ENCODE measurements at regions not wholly inside any gene's neighbourhood (a gene's known extent, or its start where the extent isn't known, plus 50 kb on each side); places are given as distances from the start of the nearest gene placed in this dataset.

- no peak for TF ChIP-seq LEF1 (IDR thresholded peaks at IDR 0.05; ENCODE audit: borderline replicate concordance)
- TF ChIP-seq ARNT (IDR thresholded peaks at IDR 0.05) = no peak
- TF ChIP-seq L3MBTL2 (conservative IDR thresholded peaks at IDR 0.05) = no peak
- TF ChIP-seq ELF4 (IDR thresholded peaks at IDR 0.05) = no peak
- no peak for TF ChIP-seq SUZ12 (IDR thresholded peaks at IDR 0.05)
- no peak for TF ChIP-seq HDGF (IDR thresholded peaks at IDR 0.05; ENCODE audit: borderline replicate concordance)
- TF ChIP-seq CTBP1 (IDR thresholded peaks at IDR 0.05; ENCODE audit: borderline replicate concordance) = no peak
- TF ChIP-seq FOXK2 (IDR thresholded peaks at IDR 0.05) = no peak
- no peak for TF ChIP-seq SP1 (IDR thresholded peaks at IDR 0.05)
- ChIA-PET POLR2A (no interaction called here), CTCF (no interaction called here)
- DNase-seq (ENCODE audit: extremely low spot score) = no peak
These were observed 562.2 kb upstream of the IMPG1 start for GRCh38 chr6:76634695-76635094.

DNA sequence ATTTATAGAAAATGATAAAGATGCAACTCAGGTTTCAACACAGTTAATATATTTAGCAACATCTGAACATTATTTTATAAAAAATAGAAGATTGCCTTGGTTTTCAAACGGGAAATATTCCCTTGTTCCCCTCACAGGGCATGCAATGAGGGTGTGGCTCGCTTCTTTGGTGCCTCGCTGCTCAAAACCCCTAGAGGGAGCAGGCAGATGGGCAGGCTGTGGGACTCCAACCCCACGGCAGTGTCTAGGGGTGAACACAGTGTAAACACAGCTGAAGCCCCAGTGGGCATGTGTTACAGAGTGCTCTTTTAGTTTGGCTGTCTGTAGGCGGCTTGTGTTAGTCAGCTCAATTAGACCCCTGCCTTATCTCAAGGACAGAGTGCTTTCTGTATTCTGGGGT, 560.8 kb upstream of the IMPG1 start:
- ChIA-PET CTCF (no interaction called here), POLR2A (no interaction called here)
- no peak for TF ChIP-seq ZNF384 (IDR thresholded peaks at IDR 0.05)
- no peak for TF ChIP-seq TARDBP (IDR thresholded peaks at IDR 0.05)
- no peak for TF ChIP-seq SP1 (IDR thresholded peaks at IDR 0.05)
- no peak for TF ChIP-seq ARNT (IDR thresholded peaks at IDR 0.05)
- TF ChIP-seq SUZ12 (IDR thresholded peaks at IDR 0.05) = no peak
- TF ChIP-seq L3MBTL2 (conservative IDR thresholded peaks at IDR 0.05) = no peak
- TF ChIP-seq ELF4 (IDR thresholded peaks at IDR 0.05) = no peak
- no peak for TF ChIP-seq NFRKB (IDR thresholded peaks at IDR 0.05)
- TF ChIP-seq BHLHE40 (IDR thresholded peaks at IDR 0.05; ENCODE audit: borderline replicate concordance) = no peak
- TF ChIP-seq FOXK2 (IDR thresholded peaks at IDR 0.05) = no peak
- no peak for TF ChIP-seq HDGF (IDR thresholded peaks at IDR 0.05; ENCODE audit: borderline replicate concordance)
- TF ChIP-seq LEF1 (IDR thresholded peaks at IDR 0.05; ENCODE audit: borderline replicate concordance) = no peak
- TF ChIP-seq FOXM1 (IDR thresholded peaks at IDR 0.05; ENCODE audit: borderline replicate concordance) = no peak
- TF ChIP-seq, protein P1, sequence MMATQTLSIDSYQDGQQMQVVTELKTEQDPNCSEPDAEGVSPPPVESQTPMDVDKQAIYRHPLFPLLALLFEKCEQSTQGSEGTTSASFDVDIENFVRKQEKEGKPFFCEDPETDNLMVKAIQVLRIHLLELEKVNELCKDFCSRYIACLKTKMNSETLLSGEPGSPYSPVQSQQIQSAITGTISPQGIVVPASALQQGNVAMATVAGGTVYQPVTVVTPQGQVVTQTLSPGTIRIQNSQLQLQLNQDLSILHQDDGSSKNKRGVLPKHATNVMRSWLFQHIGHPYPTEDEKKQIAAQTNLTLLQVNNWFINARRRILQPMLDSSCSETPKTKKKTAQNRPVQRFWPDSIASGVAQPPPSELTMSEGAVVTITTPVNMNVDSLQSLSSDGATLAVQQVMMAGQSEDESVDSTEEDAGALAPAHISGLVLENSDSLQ (IDR thresholded peaks at IDR 0.05) = no peak
- no peak for DNase-seq (ENCODE audit: extremely low spot score)

DNA sequence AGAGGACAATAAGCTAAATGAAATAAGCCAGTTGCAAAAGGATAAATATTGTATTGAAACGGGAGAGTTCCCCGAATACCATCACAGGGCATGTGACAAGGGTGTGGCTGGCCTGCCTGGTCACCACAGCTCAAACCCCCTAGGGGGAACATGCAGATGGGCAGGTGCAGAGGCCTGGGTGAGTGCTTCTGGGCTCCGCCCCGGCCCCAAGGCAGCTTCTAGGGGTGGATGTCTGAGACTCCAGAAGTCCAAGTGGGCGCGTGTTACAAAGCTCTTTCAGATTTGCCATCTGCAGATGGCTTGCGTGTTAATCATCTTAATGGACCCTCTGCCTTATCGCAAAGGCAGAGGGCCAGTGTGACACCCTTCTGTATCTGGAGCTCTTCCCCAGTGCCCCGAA, 559.2 kb upstream of the IMPG1 start:
- ChIA-PET CTCF (no interaction called here), POLR2A (no interaction called here)
- TF ChIP-seq TARDBP (IDR thresholded peaks at IDR 0.05) (no peak), L3MBTL2 (conservative IDR thresholded peaks at IDR 0.05) (no peak), BHLHE40 (IDR thresholded peaks at IDR 0.05; ENCODE audit: borderline replicate concordance) (no peak), FOXM1 (IDR thresholded peaks at IDR 0.05; ENCODE audit: borderline replicate concordance) (no peak), FOXK2 (IDR thresholded peaks at IDR 0.05) (no peak), SUZ12 (IDR thresholded peaks at IDR 0.05) (no peak), CTBP1 (IDR thresholded peaks at IDR 0.05; ENCODE audit: borderline replicate concordance) (no peak), ELF4 (IDR thresholded peaks at IDR 0.05) (no peak), LEF1 (IDR thresholded peaks at IDR 0.05; ENCODE audit: borderline replicate concordance) (no peak), ARNT (IDR thresholded peaks at IDR 0.05) (no peak), HDGF (IDR thresholded peaks at IDR 0.05; ENCODE audit: borderline replicate concordance) (no peak), FOXA1 (IDR thresholded peaks at IDR 0.05) (no peak), ZNF384 (IDR thresholded peaks at IDR 0.05) (no peak)
- TF ChIP-seq, protein P1 (IDR thresholded peaks at IDR 0.05) = no peak
- no peak for DNase-seq (ENCODE audit: extremely low spot score)

GRCh38 chr6:76615395-76615794, 542.9 kb upstream of the IMPG1 start:
- no peak for DNase-seq (ENCODE audit: extremely low spot score)
- CTCF ChIA-PET = no interaction called here
- POLR2A ChIA-PET = no interaction called here
- no peak for TF ChIP-seq BHLHE40 (IDR thresholded peaks at IDR 0.05; ENCODE audit: borderline replicate concordance)
- TF ChIP-seq ARNT (IDR thresholded peaks at IDR 0.05) = no peak
- no peak for TF ChIP-seq ELF4 (IDR thresholded peaks at IDR 0.05)
- no peak for TF ChIP-seq FOXK2 (IDR thresholded peaks at IDR 0.05)
- TF ChIP-seq L3MBTL2 (conservative IDR thresholded peaks at IDR 0.05) = no peak
- TF ChIP-seq LEF1 (IDR thresholded peaks at IDR 0.05; ENCODE audit: borderline replicate concordance) = no peak
- TF ChIP-seq SUZ12 (IDR thresholded peaks at IDR 0.05) = no peak
- no peak for TF ChIP-seq HDGF (IDR thresholded peaks at IDR 0.05; ENCODE audit: borderline replicate concordance)
- no peak for TF ChIP-seq CTBP1 (IDR thresholded peaks at IDR 0.05; ENCODE audit: borderline replicate concordance)
- TF ChIP-seq SP1 (IDR thresholded peaks at IDR 0.05) = no peak
- TF ChIP-seq TARDBP (IDR thresholded peaks at IDR 0.05) = no peak
- no peak for TF ChIP-seq NFRKB (IDR thresholded peaks at IDR 0.05)
- no peak for TF ChIP-seq FOXA1 (IDR thresholded peaks at IDR 0.05)
- no peak for TF ChIP-seq FOXM1 (IDR thresholded peaks at IDR 0.05; ENCODE audit: borderline replicate concordance)
- TF ChIP-seq ZNF384 (IDR thresholded peaks at IDR 0.05) = no peak
- TF ChIP-seq, protein P1 (IDR thresholded peaks at IDR 0.05) = no peak

DNA sequence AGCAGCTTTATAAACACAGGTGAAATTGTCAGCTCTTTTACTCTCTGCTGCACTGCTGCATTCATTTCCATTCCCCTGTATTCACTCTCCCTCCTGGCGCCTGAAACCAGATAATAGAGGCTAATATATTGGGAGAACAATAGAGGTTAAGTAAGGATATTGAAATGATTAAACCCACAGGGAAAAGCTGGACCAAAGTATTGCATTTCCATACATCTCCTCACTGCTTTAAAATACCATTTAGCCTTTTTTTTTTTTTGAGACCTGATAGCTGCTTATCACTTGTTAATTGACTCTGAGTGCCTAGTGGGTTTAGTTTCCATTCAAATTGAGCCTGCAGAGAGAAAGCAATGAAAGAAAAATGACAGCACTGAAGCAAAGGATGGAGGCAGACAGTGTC, 540.5 kb upstream of the IMPG1 start:
- TF ChIP-seq NFRKB (IDR thresholded peaks at IDR 0.05) (no peak), SUZ12 (IDR thresholded peaks at IDR 0.05) (no peak), SP1 (IDR thresholded peaks at IDR 0.05) (no peak), ARNT (IDR thresholded peaks at IDR 0.05) (no peak), LEF1 (IDR thresholded peaks at IDR 0.05; ENCODE audit: borderline replicate concordance) (no peak), CTBP1 (IDR thresholded peaks at IDR 0.05; ENCODE audit: borderline replicate concordance) (no peak), FOXM1 (IDR thresholded peaks at IDR 0.05; ENCODE audit: borderline replicate concordance) (no peak), FOXK2 (IDR thresholded peaks at IDR 0.05) (no peak), BHLHE40 (IDR thresholded peaks at IDR 0.05; ENCODE audit: borderline replicate concordance) (no peak), ZNF384 (IDR thresholded peaks at IDR 0.05) (no peak), L3MBTL2 (conservative IDR thresholded peaks at IDR 0.05) (no peak), FOXA1 (IDR thresholded peaks at IDR 0.05) (no peak), ELF4 (IDR thresholded peaks at IDR 0.05) (no peak), HDGF (IDR thresholded peaks at IDR 0.05; ENCODE audit: borderline replicate concordance) (no peak), TARDBP (IDR thresholded peaks at IDR 0.05) (no peak)
- POLR2A ChIA-PET = no interaction called here
- DNase-seq (ENCODE audit: extremely low spot score) = no peak
- CTCF ChIA-PET = no interaction called here

DNA sequence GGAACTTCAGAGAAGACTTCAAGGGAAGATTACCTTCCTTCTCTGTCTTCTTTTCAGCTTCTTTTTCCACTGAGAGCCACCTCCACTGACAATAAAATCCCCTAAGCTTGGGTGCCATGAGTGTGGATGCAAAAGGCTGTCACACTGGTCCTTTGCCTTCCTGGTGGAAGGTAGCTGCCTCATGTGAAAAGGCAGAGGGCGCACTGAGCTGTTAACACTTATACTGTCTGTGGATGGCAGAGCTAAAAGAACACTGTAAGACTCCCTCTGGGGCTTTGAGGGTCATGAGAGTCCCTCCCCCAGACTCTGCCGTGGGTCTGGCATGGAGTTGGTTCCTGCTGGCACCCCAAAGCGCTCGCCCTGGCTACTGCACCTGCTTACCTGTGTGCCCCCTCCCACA, 536.7 kb upstream of the IMPG1 start:
- CTCF ChIA-PET = no interaction called here
- TF ChIP-seq TARDBP (IDR thresholded peaks at IDR 0.05) = no peak
- TF ChIP-seq FOXK2 (IDR thresholded peaks at IDR 0.05) = no peak
- no peak for TF ChIP-seq HDGF (IDR thresholded peaks at IDR 0.05; ENCODE audit: borderline replicate concordance)
- TF ChIP-seq CTBP1 (IDR thresholded peaks at IDR 0.05; ENCODE audit: borderline replicate concordance) = no peak
- TF ChIP-seq, protein P1 (IDR thresholded peaks at IDR 0.05) = no peak
- TF ChIP-seq LEF1 (IDR thresholded peaks at IDR 0.05; ENCODE audit: borderline replicate concordance) = no peak

More for the DNA sequence above, 536.7 kb upstream of the IMPG1 start:
- POLR2A ChIA-PET = no interaction called here
- DNase-seq (ENCODE audit: extremely low spot score) = no peak

All from HEK293T (cell line).